SK-N-SH (cell line): ENCODE measurements at regions not wholly inside any gene's neighbourhood (a gene's known extent, or its start where the extent isn't known, plus 50 kb on each side); places are given as distances from the start of the nearest gene placed in this dataset.
"Not testable (repeated sequence)": the region's sequence is repeated elsewhere in the genome, so short reads cannot be mapped to it uniquely, and the experiment has no call there.

Experiments
- CTCF ChIP-seq: fragments of 200-600 bp; sonication (generic); IDR thresholded peaks from 2 replicates; pipeline ENCODE4 v1.6.1; 2017; ENCODE audit warnings: antibody characterized with exemption, mild to moderate bottlenecking, moderate library complexity
- GATA2 ChIP-seq: sonication (generic); formaldehyde crosslinking; IDR thresholded peaks from 2 replicates; pipeline ENCODE4 v1.5.0; 2020; ENCODE audit warnings: mild to moderate bottlenecking, missing genetic modification reagents
- JUND ChIP-seq: IDR thresholded peaks from 2 replicates; pipeline ENCODE4 v1.4.0; 2012
- MAX ChIP-seq: IDR thresholded peaks from 2 replicates; pipeline ENCODE4 v1.4.0; 2012; ENCODE audit warnings: low read depth
- PBX3 ChIP-seq: IDR thresholded peaks from 2 replicates; pipeline ENCODE4; 2012
- POLR2AphosphoS5 ChIP-seq: IDR thresholded peaks from 2 replicates; pipeline ENCODE4 v1.6.1; 2012; ENCODE audit warnings: low read depth, low read length
- RAD21 ChIP-seq: IDR thresholded peaks from 2 replicates; pipeline ENCODE4 v1.6.1; 2012; ENCODE audit warnings: mild to moderate bottlenecking, low read length
- REST ChIP-seq: IDR thresholded peaks from 2 replicates; pipeline ENCODE4 v1.6.1; 2012; ENCODE audit warnings: mild to moderate bottlenecking, low read depth, low read length, moderate library complexity
- TAF1 ChIP-seq: IDR thresholded peaks from 2 replicates; pipeline ENCODE4 v1.6.1; 2012; ENCODE audit warnings: low read depth, mild to moderate bottlenecking, low read length, moderate library complexity, borderline replicate concordance
- YY1 ChIP-seq: IDR thresholded peaks from 2 replicates; pipeline ENCODE4 v1.4.0; 2012; ENCODE audit warnings: low read depth, mild to moderate bottlenecking

- not testable (repeated sequence) for TF ChIP-seq PBX3; JUND; CTCF; REST; GATA2 (CRISPR knock-in tag); MAX; POLR2AphosphoS5; TAF1; YY1; RAD21
These were observed 314.9 kb upstream of the PPARGC1A start for GRCh38 chr4:24204708-24205107.
